Ovary (tissue), 7 donors: ENCODE measurements at regions not wholly inside any gene's neighbourhood (a gene's known extent, or its start where the extent isn't known, plus 50 kb on each side); places are given as distances from the start of the nearest gene placed in this dataset.

Source experiments
- DNase-seq, 5 donors: peaks; one replicate each; pipeline ENCODE4 v3.0.0-alpha.2; 2019 to 2020
- H3K27ac ChIP-seq, 2 donors: fragments of 200-600 bp; one replicate each; pipeline versions ENCODE4 v1.5.1 to v1.8.0; 2019 to 2022
- H3K27me3 ChIP-seq: fragments of 200-600 bp; one replicate; pipeline ENCODE4 v1.8.0; 2022
- H3K36me3 ChIP-seq: fragments of 200-600 bp; sonication (generic); one replicate; pipeline ENCODE4 v1.5.1; 2019
- H3K4me1 ChIP-seq: one replicate; pipeline ENCODE4 v1.8.1; 2013; ENCODE audit warnings: mild to moderate bottlenecking, moderate library complexity; ENCODE audit not compliant: insufficient read depth
- H3K4me3 ChIP-seq: fragments of 200-600 bp; sonication (generic); one replicate; pipeline ENCODE4 v1.5.1; 2017
- H3K9me3 ChIP-seq, 2 donors: fragments of 200-600 bp in 1 of 2; sonication (generic) in 1 of 2; one replicate each; pipeline versions ENCODE4 v1.5.1 to v1.8.1; 2013 to 2019; ENCODE audit warnings: mild to moderate bottlenecking in 1 of 2, moderate library complexity in 1 of 2
- EP300 ChIP-seq: sonication (generic); formaldehyde crosslinking; IDR thresholded peaks from one replicate; pipeline ENCODE4 v1.6.1; 2017; ENCODE audit warnings: antibody characterized with exemption
- POLR2A ChIP-seq: fragments of 450-650 bp; IDR thresholded peaks from one replicate; pipeline ENCODE4 v1.6.1; 2017; ENCODE audit warnings: antibody characterized with exemption, mild to moderate bottlenecking, moderate library complexity
- WGBS, 3 donors: extraction: QIAGEN DNeasy Blood & Tissue Kit in 1 of 3; methylation state at CpG; one replicate each; pipeline versions ENCODE4 v1.1.5 to v1.1.7; 2013 to 2017; 5-methylcytosine and 5-hydroxymethylcytosine counted together
- intact Hi-C, 4 donors: fragments of 100-400 bp; cut with DNase I; formaldehyde crosslinking; loops; one replicate each; pipeline versions ENCODE4 v1.11.0 to v1.15.1; 2022 to 2023
- TF ChIP-seq, protein P1 (sequence below), 3 donors: fragments of 450-650 bp in 2 of 3; fragments of 200-600 bp in 1 of 3; IDR thresholded peaks; one replicate each; pipeline versions ENCODE4 v1.5.1 to v1.8.0; 2016 to 2022; ENCODE audit warnings: antibody characterized with exemption in 3 of 3, mild to moderate bottlenecking in 1 of 3
- donor health status: DM: no; HTN: no; CAD: no; lungs with moderate emphysema.
- donor health status: DM: no; HTN: no; CAD: no.
- donor health status: Bipolar disorder and iron deficiency.
- donor health status: DM: no; HTN: no; CAD: no.
- donor health status: DM: yes; HTN: yes; CAD: no.

DNA sequence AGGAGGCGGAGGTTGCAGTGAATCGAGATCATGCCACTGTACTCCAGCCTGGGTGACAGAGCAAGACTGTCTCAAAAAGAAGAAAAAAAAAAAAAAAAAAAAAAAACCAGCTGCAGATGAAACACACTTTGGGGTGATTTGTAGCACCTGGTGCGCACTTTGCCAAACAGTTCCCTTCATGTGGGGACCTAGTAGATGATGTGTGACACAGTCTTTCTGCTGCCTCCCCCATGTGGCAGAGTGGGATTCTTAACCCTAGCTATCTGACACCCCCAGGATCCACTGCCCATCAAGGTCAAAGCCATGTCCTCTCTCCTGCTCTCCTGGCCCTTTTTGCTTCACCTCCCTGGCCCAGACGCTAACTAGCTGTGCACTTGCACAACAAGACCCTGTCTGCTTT is 52.1 kb upstream of the PDZD8 start:
- Histone ChIP-seq H3K9me3 (no peaks in the 10 kb centered on the region), H3K36me3 (no peaks in the 10 kb centered on the region), H3K4me1 (no peaks in the 10 kb centered on the region), H3K4me3 (no peak overlapping the region), H3K27ac (no peak overlapping the region), H3K27me3 (no peaks in the 10 kb centered on the region)
- no peak for DNase-seq
- 72 to 75% (median 75%) methylated on average over 4 of the region's 4 CpGs for WGBS, 3 donors
- intact Hi-C loops = no loop called here
- TF ChIP-seq EP300 = no peak
- TF ChIP-seq POLR2A = no peak
- TF ChIP-seq, protein P1, sequence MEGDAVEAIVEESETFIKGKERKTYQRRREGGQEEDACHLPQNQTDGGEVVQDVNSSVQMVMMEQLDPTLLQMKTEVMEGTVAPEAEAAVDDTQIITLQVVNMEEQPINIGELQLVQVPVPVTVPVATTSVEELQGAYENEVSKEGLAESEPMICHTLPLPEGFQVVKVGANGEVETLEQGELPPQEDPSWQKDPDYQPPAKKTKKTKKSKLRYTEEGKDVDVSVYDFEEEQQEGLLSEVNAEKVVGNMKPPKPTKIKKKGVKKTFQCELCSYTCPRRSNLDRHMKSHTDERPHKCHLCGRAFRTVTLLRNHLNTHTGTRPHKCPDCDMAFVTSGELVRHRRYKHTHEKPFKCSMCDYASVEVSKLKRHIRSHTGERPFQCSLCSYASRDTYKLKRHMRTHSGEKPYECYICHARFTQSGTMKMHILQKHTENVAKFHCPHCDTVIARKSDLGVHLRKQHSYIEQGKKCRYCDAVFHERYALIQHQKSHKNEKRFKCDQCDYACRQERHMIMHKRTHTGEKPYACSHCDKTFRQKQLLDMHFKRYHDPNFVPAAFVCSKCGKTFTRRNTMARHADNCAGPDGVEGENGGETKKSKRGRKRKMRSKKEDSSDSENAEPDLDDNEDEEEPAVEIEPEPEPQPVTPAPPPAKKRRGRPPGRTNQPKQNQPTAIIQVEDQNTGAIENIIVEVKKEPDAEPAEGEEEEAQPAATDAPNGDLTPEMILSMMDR (IDR thresholded peaks at IDR 0.05) = no peak

DNA sequence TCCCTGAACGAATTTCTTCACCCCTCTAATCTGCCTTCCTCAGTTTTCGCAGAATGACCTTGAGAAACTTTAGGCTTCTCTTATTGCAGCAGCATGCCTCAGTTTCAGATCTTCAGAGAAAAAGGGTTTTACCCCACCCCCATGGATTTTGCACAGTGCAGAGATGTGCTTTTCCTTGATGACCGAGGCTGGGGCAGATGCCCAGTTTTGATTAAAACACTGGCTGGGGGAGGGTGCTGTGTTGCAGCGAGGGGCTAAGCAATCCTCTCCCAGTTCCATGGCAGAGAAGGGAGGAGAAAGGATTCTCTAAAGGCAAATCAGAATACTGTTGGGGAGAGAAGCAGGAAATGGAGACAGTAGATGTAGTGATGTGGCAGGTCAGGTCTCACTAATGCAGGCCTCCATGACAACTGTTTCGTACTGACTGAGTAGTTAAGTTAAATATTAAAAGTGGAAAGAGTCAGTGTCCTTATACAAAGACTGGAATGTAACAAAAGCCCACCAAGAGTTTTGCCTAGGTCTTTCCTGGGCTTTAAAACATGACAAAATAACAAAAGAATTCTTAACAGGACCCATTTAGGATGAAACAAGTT is 50.8 kb upstream of the PDZD8 start:
- H3K27ac ChIP-seq = no peak overlapping the region
- no peaks in the 10 kb centered on the region for H3K4me1 ChIP-seq
- DNase-seq = no peak
- no peaks in the 10 kb centered on the region for H3K27me3 ChIP-seq
- H3K36me3 ChIP-seq = no peaks in the 10 kb centered on the region
- 60 to 76% (median 76%) methylated on average over 5 of the region's 5 CpGs for WGBS, 3 donors
- no peak for TF ChIP-seq EP300
- TF ChIP-seq, protein P1 (IDR thresholded peaks at IDR 0.05) = no peak
- no peak for TF ChIP-seq POLR2A
- H3K4me3 ChIP-seq = no peak overlapping the region
- intact Hi-C loops = no loop called here
- H3K9me3 ChIP-seq = no peaks in the 10 kb centered on the region

DNA sequence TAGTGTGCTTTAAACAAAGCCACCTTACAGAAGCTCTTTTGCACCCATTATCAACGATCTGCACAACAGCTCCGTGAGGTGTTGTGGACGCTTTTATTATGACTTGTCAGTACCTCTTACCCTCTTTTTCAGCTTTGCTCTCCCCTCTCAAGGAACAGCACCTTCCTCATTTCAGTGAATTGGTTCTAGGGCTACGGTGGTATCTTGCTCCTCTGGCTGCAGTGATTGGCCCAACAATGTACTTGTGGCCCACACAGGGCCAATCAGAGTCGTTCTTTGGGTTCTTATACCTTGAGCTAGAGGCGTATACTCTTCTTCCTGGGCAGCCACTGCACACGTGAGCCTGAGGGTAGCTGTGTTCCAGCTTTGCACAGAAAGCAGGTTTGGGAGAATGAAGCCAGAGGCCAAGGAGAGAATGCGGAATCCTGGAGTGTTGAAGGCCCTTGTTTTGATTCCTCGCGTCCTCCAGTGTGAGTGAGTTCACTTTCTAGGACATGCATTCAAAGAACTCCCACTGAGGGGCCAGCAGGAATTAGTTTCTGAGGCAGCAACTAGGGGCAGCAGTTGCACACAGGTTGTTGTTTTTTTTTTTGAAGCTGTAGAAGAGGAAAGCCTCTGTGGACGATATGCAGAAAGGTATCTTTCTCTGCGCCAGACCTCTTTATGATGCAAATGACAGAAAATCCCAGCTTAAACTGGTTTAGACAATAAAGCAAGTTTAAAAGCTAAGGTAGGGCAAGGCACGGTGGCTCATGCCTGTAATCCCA is 49.8 kb upstream of the PDZD8 start:
- Histone ChIP-seq H3K4me3 (no peak overlapping the region), H3K9me3 (no peaks in the 10 kb centered on the region), H3K36me3 (no peaks in the 10 kb centered on the region), H3K4me1 (no peaks in the 10 kb centered on the region), H3K27ac (no peak overlapping the region), H3K27me3 (no peaks in the 10 kb centered on the region)
- no peak for TF ChIP-seq EP300
- TF ChIP-seq POLR2A = no peak
- TF ChIP-seq, protein P1 (IDR thresholded peaks at IDR 0.05) = no peak
- no peak for DNase-seq
- intact Hi-C loops = no loop called here
- 77 to 81% (median 81%) methylated on average over 13 of the region's 13 CpGs for WGBS, 3 donors
